Raji (cell line): ENCODE measurements at regions not wholly inside any gene's neighbourhood (a gene's known extent, or its start where the extent isn't known, plus 50 kb on each side); places are given as distances from the start of the nearest gene placed in this dataset.

Experiments used
- POLR2A ChIP-seq: IDR thresholded peaks from 2 replicates; pipeline ENCODE4 v1.6.1; 2011; ENCODE audit warnings: low read depth, low read length, control low read depth; ENCODE audit not compliant: insufficient read depth

DNA sequence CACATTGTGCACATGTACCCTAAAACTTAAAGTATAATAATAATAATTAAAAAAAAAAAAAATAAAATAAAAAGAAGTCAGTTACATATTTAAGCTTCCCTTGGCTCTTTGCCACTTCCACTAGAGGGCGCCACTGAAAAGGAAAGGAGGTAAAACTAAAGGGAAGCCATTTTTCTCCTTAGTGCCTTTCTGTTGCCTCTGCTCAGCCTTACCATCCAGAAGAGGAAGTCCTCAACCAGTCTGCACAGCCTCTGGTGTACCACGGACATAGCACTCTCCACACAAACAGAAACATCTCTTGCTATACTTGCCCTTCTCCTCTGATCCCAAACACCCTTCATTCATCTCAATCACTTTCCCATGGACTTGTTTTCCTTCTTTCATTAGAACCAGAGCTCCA is 169.0 kb upstream of the EEA1 start:
- TF ChIP-seq POLR2A: no peak

DNA sequence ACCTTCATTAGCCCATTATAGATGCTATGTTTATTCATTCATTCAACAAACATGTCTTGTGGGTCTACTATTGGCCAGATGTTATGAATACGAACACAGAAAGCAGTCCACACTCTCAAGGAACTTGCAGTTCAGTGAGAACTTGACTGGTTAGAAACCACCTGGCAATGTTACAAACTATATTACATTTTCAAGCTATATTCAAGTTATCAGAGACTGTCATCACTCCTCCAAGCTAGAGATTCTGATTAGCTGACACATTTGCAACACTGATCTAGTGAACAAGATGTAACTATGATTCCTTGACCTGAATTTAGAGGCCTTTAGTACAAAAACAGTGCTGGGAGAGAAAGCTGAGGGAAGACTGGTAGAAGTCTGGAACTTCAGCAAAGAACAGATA is 170.7 kb upstream of the EEA1 start:
- TF ChIP-seq POLR2A: no peak

DNA sequence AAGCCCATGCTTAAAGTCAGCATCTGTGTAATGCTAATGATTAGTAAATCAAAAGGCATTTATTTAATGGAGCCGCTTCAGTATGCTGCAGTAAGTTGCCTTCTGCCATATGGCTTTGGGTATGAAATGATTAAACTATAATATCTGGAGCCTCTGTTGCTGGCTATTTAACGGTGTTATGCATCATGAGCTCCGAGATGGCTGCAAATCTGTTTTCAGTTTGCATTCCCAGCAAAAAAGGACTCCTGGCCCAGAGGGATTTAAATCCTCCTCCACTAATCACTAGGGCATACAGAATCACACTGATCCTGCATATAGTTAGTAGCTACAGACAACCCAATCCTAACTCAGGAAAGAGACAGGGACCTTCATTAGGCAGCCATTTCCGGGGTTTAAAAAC is 171.5 kb upstream of the EEA1 start:
- no peak for TF ChIP-seq POLR2A

DNA sequence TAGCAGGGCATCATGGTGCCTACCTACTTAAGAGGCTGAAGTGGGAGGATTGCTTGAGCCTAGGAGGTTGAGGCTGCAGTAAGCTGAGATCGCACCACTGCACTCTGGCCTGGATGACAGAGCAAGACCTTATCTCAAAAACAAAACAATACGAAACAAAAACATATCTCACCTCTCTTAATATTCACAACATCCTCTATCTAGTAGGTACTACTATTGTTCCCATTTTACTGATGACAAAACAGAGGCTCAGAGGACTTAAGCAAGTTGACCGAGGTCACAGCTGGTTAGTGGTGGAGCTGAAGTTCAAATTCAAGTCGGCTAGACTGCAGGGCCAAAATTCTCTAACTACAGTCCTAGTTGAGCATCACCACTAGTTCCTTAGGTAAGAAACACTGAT is 172.3 kb upstream of the EEA1 start:
- no peak for TF ChIP-seq POLR2A

DNA sequence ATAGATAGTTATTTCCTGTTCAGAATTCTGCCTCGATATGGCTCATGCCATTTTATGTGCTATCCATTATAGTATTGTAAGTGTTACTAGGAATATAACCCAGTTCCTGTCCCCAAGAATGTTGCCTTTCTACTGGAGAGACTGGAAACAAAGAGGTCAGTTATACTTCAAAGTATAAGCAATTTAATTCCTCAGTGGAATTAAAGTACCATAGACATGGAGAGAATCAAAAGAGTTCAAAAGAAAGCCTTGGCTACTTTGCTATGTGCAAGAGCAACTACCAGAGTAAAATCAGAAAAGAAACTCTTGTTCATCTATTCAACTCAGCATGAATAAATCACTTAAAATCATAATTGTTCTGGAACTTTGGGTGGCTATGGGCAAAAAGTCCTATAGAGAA is 173.2 kb upstream of the EEA1 start:
- no peak for TF ChIP-seq POLR2A

DNA sequence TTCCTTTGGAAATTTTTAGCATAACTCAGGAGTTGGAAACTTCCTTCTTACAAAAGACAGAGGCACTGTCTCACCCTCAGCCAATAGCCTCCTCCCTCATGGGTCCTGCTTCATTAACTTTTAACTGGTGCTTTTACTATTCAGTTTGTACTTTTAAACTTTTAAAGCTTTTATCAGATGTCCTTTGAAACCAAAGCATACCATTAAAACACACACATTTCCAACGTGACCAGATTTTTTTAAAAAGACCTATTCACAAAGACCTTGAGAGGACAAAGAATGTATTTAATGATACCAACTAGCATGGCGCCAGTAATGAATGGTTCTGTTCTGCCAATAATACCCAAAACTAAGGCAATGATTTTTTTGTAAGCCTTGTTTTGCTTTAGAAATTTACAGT is 173.6 kb upstream of the EEA1 start:
- no peak for TF ChIP-seq POLR2A

DNA sequence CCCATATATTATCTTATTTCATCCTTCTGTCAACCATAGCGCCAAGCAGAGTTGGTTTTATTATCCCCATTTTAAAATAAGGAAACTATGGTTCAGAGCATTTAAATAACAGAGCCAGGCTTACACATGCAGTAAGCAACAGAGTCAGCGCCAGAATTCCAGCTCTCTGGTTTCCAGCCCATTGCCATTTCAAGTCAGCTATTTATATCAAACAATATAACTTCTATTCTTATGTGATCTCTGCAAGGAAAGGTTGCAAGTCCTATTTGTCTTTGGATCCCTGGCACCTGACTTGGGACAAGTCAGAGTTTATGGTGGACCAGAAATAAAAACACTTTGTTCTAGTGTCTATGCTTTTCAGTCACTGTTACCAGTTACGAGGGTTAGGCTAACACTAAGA is 174.1 kb upstream of the EEA1 start:
- TF ChIP-seq POLR2A: no peak

DNA sequence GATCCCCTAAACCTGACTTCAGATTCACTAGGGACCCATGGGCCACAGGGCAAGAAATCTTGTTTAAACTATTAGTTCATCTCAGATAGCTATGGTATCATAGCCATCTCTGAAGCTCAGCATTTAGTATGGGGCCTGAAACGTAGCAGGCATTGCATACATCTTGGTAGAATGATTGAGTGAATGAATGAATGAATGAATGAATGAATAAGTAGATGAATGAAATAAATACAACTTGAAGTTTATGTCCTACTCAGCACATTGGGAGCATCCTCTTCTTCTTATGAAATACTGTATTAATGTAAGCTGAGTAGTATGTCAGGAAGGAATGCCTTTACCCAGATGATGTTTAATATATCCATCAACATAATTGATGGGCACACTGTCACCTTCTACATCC is 175.4 kb upstream of the EEA1 start:
- no peak for TF ChIP-seq POLR2A

DNA sequence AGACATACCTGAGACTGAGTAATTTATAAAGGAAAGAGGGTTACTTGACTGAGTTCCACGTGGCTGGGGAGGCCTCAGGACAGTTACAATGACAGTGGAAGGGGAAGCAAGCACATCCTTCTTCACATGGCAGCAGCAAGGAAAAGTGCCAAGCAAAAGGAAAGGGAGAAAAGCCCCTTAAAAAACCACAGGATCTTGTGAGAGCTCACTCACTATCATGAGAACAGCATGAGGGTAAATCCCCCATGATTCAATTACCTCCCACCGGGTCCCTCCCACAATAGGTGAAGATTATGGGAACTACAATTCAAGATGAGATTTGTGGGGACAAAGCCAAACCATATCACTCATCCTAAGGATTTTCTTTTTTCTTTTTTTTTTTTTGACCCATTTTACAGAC is 177.8 kb upstream of the EEA1 start:
- no peak for TF ChIP-seq POLR2A

DNA sequence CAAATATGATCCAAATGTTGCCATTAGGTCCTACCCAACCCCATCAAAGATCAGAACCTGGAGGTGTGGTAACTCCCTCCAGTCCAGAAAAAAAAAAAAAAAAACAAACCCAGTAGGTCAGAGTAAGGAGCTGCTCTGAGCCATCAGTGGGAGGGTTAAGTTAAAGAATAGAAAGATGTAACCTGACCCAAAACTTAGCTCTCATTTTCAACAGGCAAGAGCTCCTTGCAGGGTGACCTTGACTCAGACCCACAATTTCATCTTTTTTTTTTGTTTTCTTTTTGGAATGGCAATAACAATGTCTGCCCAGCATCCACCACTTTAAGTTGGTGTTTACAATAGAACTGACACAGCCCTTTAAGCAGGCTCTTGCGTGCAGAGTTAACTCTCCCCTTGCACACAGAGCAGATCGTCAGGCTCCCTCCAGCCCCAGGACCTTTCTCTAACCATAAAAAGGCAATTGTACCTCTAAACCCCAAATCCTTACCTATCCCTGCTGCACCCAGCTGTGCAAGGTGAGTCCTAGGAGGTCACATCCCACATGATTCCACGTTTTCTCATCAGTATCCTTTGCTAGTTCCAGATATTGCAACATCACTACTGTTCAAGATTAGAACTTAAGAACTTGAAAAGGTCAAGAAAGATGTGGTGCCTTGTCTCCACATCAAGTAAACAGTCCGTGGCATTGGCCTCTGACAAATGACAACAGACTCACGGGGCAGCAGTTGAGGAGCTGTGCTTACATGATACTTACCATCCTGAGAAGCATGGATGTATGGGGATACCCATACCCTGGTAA is 178.6 kb upstream of the EEA1 start:
- TF ChIP-seq POLR2A: no peak

DNA sequence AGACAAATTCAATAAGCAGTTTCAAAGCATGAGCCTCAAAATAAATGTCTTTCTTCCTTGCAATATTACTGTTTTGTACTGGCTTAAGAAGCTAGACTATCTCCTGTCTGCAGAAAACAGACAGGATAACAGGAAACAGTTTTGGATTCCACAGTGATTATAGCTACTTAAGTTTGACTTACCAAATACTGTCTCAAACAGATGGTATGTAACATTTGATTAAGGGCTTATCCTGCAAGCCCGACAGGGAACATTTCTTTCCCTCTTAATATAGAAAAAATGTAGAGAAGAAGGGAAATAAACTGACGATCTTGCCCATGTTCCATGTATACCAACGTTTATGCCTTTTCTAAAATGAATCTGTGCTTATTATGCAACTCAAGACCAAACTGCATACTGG is 179.9 kb upstream of the EEA1 start:
- no peak for TF ChIP-seq POLR2A

DNA sequence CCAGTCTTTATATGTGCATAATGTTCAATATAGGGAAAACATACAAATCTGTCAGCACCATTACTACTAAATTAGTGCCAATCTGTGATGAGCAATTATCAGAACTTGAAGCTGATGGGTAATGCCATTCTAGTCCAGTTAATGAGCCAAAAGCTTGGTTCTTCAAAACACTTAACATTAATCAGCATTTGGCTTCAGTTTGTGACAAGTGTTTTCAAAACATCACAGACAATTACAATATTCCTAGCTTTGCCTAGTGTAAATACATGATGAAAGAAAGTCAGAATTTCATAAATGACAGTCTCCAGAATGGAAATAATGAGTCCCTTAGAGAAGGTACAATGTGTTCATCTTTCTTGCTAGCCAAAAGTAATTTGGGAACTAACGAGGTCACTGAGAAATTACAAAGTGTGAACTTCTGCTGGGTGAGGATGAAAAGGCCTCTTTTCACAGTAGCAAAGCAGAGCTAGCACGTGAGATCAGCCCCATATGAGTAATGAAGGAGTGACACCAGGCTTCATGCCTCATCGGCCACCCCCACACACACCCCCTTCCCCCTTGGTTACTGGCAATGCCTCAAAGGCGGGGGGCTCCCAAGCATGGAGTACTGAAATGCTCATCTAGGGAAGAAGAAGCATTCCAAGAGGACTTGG is 180.6 kb upstream of the EEA1 start:
- no peak for TF ChIP-seq POLR2A

DNA sequence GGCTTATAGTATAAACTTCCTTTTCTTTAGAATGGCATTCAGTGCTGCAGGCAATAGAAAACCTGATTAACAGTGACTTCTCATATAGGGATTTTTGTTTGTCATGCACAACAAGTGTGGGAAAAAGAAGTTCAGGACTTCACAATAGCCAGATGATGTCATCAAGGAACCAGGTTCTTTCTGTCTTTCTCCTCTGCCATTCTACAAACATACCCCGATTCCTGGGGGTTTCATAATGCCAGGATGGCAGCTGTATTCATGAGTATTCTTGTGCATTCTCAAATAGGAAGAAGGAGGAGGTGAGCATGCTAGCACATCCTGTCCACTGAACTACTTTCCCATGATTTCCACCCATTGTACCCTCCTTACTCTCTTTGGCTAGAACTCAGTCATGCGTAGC is 182.7 kb upstream of the EEA1 start:
- no peak for TF ChIP-seq POLR2A

DNA sequence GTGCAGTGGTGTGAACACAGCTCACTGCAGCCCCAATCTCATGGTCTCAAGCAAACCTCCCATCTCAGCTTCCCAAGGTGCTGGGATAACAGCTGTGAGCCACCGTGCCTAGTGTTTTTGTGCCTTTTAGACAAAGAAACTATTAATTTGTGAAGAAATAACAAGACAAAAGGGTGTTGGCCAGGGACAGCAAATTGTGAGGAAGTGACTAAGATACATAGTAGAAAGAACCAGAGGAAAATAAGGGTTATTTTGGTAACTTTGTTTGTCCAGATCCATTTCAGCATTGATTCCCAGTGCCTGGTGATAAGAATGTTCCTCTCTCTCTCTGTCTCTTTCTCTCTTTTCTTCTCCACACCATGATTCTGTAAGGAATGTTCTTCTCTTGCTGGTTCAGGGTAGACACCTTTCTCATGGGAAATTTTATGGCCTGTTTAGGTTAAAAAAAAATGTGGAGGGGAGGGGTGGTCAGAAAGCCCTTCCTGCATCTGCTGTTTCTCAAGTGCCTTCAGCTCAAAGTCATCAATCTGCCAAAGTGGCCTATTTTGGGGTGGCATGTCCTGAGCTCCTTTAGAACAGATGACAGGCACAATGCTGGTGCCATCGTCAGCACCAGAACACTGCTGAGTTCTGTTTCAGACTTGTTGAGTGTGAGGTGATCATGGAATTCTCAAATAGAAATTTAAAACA is 184.4 kb upstream of the EEA1 start:
- no peak for TF ChIP-seq POLR2A

DNA sequence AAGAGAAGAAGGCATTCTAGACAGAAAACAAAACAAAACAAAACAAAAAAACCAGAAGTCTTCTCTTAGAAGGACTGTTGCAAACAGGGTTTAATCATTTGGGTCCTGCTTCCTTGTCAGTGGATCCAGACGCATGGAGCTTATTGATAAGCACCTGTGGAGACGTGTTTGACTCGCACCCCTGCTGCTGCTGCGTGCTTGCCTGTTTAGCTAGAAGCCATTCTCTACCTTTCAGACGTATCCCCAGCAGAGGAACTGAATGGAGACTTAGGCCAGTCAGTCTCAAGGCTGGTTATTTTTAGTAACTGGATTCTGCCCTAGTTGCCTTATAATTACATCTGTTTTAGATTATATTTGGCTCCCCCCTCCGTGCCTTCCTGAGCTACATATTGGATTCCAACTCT is 186.1 kb upstream of the EEA1 start:
- no peak for TF ChIP-seq POLR2A

DNA sequence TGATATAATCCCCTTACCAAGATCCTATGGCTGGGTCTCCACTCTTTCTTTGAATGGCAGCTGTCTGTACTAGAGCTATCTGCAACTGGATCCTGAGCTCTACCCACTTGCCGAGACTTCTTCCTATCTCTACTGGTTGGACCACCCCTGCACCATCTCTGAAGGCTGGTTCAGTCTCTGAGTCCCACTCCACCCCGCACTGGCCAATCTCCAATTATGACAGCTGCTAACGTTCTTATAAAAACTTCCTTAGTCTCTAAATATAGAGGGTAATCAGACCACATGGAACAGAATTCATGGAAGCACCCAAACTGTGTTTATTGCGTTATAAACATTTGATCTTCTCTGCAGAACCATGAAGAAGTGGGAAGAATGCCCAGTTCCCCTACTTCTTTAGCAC is 186.6 kb upstream of the EEA1 start:
- TF ChIP-seq POLR2A: no peak
